ENCODE measurements at regions not wholly inside any gene's neighbourhood (a gene's known extent, or its start where the extent isn't known, plus 50 kb on each side); places are given as distances from the start of the nearest gene placed in this dataset.

- Histone ChIP-seq H3K9me3 (ENCODE audit: low read length) (no peaks in the 10 kb centered on the region), H4K20me1 (ENCODE audit: insufficient read depth) (no peaks in the 10 kb centered on the region), H3K79me2 (replicated peaks; ENCODE audit: insufficient read depth, low read length) (no peaks in the 10 kb centered on the region), H3K4me2 (ENCODE audit: low read length) (no peak overlapping the region), H3K36me3 (ENCODE audit: insufficient read depth, low read length) (no peaks in the 10 kb centered on the region), H3K4me3 (ENCODE audit: low read length) (no peak overlapping the region), H3F3A (ENCODE audit: insufficient read depth, low read length, poor library complexity, severe bottlenecking) (no peaks in the 10 kb centered on the region), H3K27ac (ENCODE audit: low read length) (no peak overlapping the region), H3K27me3 (ENCODE audit: insufficient read depth, low read depth, low read length) (no peaks in the 10 kb centered on the region), H3K9me2 (ENCODE audit: insufficient read depth, low read length) (no peaks in the 10 kb centered on the region), H3K9ac (ENCODE audit: low read length) (no peak overlapping the region), H2AFZ (ENCODE audit: low read depth, low read length) (no peak overlapping the region)
- TF ChIP-seq POLR2AphosphoS5 (IDR thresholded peaks at IDR 0.05), result no peak
- no peak for TF ChIP-seq RAD21 (conservative IDR thresholded peaks at IDR 0.05)
- TF ChIP-seq MXI1 (conservative IDR thresholded peaks at IDR 0.05; ENCODE audit: poor library complexity, severe bottlenecking), result no peak
- TF ChIP-seq EP300 (conservative IDR thresholded peaks at IDR 0.05; ENCODE audit: poor library complexity, severe bottlenecking), result no peak
- TF ChIP-seq SMC3 (conservative IDR thresholded peaks at IDR 0.05; ENCODE audit: poor library complexity), result no peak
- no peak for TF ChIP-seq EZH2 (IDR thresholded peaks at IDR 0.05; ENCODE audit: borderline replicate concordance, insufficient read depth, low read length, poor library complexity, severe bottlenecking)
- no peak for TF ChIP-seq TAF1 (IDR thresholded peaks at IDR 0.05; ENCODE audit: low read depth)
- no peak for TF ChIP-seq CTCF (IDR thresholded peaks at IDR 0.05; ENCODE audit: poor library complexity, severe bottlenecking)
- TF ChIP-seq, protein P1, sequence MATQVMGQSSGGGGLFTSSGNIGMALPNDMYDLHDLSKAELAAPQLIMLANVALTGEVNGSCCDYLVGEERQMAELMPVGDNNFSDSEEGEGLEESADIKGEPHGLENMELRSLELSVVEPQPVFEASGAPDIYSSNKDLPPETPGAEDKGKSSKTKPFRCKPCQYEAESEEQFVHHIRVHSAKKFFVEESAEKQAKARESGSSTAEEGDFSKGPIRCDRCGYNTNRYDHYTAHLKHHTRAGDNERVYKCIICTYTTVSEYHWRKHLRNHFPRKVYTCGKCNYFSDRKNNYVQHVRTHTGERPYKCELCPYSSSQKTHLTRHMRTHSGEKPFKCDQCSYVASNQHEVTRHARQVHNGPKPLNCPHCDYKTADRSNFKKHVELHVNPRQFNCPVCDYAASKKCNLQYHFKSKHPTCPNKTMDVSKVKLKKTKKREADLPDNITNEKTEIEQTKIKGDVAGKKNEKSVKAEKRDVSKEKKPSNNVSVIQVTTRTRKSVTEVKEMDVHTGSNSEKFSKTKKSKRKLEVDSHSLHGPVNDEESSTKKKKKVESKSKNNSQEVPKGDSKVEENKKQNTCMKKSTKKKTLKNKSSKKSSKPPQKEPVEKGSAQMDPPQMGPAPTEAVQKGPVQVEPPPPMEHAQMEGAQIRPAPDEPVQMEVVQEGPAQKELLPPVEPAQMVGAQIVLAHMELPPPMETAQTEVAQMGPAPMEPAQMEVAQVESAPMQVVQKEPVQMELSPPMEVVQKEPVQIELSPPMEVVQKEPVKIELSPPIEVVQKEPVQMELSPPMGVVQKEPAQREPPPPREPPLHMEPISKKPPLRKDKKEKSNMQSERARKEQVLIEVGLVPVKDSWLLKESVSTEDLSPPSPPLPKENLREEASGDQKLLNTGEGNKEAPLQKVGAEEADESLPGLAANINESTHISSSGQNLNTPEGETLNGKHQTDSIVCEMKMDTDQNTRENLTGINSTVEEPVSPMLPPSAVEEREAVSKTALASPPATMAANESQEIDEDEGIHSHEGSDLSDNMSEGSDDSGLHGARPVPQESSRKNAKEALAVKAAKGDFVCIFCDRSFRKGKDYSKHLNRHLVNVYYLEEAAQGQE (IDR thresholded peaks at IDR 0.05; ENCODE audit: borderline replicate concordance), result no peak
Observed at GRCh38 chr6:4374216-4374615, 238.8 kb upstream of the ECI2 start.

GRCh38 chr6:4372866-4373265 is 237.5 kb upstream of the ECI2 start:
- no peak overlapping the region for H3K4me2 ChIP-seq (ENCODE audit: low read length)
- no peaks in the 10 kb centered on the region for H3K27me3 ChIP-seq (ENCODE audit: insufficient read depth, low read depth, low read length)
- H3F3A ChIP-seq (ENCODE audit: insufficient read depth, low read length, poor library complexity, severe bottlenecking), result no peaks in the 10 kb centered on the region

More at GRCh38 chr6:4372866-4373265, 237.5 kb upstream of the ECI2 start:
- H3K4me3 ChIP-seq (ENCODE audit: low read length), result no peak overlapping the region
- no peaks in the 10 kb centered on the region for H3K36me3 ChIP-seq (ENCODE audit: insufficient read depth, low read length)
- no peaks in the 10 kb centered on the region for H3K9me3 ChIP-seq (ENCODE audit: low read length)
- no peaks in the 10 kb centered on the region for H3K9me2 ChIP-seq (ENCODE audit: insufficient read depth, low read length)
- no peaks in the 10 kb centered on the region for H3K79me2 ChIP-seq (replicated peaks; ENCODE audit: insufficient read depth, low read length)
- TF ChIP-seq POLR2AphosphoS5 (IDR thresholded peaks at IDR 0.05) (no peak), RAD21 (conservative IDR thresholded peaks at IDR 0.05) (no peak), TAF1 (IDR thresholded peaks at IDR 0.05; ENCODE audit: low read depth) (no peak), EP300 (conservative IDR thresholded peaks at IDR 0.05; ENCODE audit: poor library complexity, severe bottlenecking) (no peak), EZH2 (IDR thresholded peaks at IDR 0.05; ENCODE audit: borderline replicate concordance, insufficient read depth, low read length, poor library complexity, severe bottlenecking) (no peak), SMC3 (conservative IDR thresholded peaks at IDR 0.05; ENCODE audit: poor library complexity) (no peak), CTCF (IDR thresholded peaks at IDR 0.05; ENCODE audit: poor library complexity, severe bottlenecking) (no peak), MXI1 (conservative IDR thresholded peaks at IDR 0.05; ENCODE audit: poor library complexity, severe bottlenecking) (no peak)
- TF ChIP-seq, protein P1 (IDR thresholded peaks at IDR 0.05; ENCODE audit: borderline replicate concordance), result no peak
- no peaks in the 10 kb centered on the region for H4K20me1 ChIP-seq (ENCODE audit: insufficient read depth)
- no peak overlapping the region for H2AFZ ChIP-seq (ENCODE audit: low read depth, low read length)
- H3K9ac ChIP-seq (ENCODE audit: low read length), result no peak overlapping the region
- no peak overlapping the region for H3K27ac ChIP-seq (ENCODE audit: low read length)
